Myocyte (in vitro differentiated cells): ENCODE measurements at regions not wholly inside any gene's neighbourhood (a gene's known extent, or its start where the extent isn't known, plus 50 kb on each side); places are given as distances from the start of the nearest gene placed in this dataset.

Experiments used
- DNase-seq: peaks from one replicate; pipeline ENCODE4 v3.0.0-alpha.2; 2012; ENCODE audit warnings: low read depth

DNA sequence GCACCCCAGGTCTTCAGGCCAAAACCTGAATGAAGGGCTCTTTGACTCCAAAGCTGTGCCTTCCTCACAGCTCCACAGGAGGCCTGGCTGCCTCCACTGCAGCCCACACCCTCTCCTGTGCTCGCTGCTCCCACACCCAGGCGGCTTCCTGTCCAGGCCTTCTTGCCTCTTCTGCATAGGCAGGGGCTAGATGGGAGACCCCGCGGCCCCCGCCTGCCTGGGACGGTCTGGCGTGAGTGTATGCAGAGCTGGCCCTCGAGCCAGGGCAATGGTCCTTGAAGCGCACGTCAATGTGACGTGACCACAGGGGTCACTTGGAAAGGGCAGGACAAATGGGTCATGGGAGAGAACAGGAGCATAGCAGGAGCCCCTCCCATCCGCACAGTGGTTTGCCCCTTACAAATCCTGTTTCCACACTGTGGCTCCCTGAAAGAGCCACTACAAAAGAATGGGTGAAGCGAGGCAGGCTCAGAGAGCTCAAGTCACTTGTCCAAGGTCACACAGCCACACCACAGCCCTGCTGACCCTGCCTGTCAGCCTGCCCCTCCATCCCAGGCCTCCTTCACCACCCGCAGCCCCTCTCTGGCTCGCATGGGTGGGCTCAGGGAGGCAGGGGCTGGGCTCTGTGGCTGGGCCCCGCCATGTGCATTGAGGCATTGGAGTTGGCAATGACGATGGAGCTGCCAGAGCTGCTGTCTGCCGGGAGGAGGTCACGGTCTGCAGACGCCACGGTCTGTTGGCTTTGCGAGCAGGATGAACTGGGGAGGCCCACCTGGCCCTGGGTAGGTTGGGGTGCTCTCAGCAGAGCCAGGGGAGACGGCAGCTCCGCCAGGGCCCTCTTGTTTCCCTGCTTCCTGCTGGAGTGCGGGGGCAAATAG, 71.2 kb upstream of the WNT11 start:
- no peak for DNase-seq

DNA sequence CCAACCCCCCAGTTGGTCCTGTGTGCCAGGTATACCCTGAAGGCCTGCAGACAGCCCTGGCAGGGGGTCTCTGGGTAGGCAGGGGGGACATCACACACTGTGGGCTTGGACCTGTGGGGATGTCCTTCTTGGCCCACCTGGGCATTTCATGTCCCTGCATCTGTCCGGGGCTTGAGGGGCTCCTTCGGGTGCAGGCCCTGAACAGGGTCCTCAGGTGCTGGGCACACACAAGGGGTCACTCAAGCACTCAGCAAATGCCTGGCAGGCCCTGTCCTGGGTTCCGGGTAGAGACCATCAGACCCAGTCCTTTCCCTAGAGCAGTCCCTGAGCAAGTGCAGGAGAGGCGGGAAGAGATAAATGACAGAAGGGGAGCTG, 70.5 kb upstream of the WNT11 start:
- DNase-seq = no peak

DNA sequence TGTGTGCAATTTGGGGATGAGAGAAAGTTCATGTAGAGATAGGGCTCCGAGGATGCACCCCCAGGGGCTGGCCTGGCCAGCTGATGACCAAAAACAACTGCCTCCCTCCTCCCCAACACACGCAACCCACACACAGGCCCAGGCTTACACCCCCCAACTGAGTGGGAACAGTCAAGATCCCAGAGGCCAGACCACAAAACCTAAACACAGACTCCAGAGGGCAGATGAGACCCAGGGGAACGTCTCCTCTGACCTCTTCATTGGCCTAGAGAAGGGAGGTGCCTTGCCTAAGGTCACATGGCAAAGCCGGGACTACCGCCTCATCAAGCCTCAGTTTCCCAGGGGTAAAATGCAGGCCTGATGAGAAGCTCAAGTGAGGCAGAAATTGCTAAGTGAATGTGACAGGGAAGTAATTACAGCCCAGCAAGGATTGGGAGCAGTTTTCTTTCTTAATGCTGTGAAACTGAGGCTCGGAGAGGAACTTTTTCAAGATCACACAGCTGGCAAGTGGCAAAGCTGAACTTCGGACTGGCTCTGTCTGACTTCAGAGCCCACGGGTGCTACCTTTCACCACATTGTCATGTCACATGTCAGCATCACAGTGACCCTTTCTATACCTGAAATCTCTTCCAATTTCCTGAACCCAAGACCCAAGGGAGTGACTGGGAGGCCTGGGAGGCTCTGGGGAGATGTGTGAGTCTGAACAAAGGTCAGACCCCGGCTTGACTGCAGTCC, 69.9 kb upstream of the WNT11 start:
- no peak for DNase-seq

DNA sequence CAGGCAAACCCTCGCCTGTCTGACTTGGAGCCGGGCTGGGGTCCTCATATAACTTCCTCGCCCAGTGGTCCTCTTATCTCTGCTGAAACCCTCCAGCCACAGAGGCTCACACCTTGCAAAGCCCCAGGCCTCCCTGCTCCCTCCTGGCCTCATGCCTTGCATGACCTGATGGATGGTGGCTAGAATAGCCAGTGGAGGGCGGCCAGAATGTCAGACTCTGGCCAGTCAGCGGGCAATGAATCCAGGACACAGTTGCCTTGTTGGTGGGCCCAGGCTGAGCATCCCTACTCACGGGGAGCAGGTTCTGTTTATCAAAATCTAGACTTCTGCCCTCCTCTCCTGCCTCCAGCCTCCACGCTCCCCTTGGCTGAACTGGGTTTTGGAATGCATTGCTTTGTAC, 69.1 kb upstream of the WNT11 start:
- no peak for DNase-seq

DNA sequence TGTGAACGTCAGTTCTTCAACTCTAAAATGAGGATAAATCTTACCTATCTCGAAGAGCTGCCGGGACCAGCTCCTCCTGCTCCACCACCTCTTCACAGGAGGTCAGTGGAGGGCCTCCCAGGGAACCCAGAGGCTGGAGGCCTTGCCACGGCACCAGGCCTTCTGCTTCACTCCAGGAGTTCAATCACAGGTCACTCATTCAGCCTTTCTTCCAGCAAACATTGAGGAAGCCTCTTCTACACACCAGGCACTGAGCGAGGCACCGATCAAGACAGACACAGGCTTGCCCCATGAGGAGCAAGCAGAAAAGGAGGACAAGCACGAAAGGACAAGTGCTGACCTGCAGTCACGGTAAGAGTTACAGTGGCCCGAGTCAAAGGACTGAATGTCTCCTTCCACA, 64.8 kb upstream of the WNT11 start:
- DNase-seq = no peak

DNA sequence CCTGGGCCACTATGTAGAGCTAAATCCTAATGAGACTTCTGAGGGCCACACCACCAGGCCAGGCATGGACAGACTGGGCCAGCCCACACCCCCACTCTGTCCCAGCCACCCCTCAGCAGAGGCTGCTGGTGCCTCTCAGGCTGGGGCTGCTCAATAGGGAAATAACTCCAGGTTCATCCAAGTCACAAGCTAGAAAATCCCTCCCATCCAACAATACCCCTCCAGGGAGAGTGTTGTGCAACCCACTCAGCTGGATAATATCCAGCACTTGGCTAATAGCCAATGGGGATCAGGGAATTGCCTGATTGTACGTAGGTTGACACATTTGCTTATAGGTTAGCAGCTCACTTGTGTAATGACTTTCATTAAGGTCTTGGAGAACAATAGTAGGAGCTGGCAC, 64.1 kb upstream of the WNT11 start:
- DNase-seq = no peak

DNA sequence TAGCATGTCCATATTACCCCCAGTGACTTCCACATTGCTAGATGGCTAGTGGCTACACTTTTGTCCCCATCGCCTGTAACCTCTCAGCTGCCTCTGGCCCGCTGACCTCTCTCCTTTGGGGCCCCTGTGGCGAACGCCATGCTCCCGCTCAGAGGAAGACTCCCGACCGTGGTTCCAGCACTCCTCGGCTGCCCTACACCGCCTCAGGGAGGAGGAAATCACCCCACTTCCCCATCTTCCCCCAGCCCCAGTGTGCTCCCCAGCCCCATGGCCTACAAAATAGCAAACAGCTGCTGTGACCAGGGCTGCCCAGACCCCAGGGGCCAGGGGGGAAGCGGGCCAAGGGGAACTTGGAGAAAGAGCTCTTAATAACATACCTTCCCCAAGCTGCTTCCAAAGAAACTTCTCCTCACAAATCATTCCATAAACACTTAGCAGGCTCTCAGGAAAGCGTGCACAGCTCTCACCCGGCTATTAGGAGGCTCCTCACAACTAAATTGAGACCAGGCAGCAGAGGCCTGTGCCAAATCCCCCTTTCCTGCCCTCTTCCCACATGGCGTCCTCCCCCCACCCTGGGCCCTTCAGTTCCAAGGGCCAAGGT, 63.5 kb upstream of the WNT11 start:
- no peak for DNase-seq

DNA sequence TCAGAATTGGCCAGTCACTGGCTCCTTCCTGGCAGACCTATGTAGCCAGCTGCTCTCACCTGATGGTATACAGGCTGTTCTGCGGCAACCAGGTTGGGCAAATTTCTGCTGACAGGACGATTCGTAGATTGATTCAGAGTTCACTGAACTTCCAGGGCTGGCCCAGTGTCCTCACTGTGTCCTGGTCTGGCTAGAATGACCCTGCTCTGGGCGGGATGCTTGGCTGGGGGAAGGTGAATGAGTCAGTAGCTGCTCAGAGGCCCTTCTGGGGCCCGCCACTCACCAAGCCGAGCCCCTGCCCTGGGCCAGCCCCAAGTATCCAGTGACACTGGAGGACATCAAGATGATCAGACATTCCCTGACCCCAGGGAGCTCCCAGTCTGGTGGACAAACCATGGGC, 62.9 kb upstream of the WNT11 start:
- DNase-seq = no peak

DNA sequence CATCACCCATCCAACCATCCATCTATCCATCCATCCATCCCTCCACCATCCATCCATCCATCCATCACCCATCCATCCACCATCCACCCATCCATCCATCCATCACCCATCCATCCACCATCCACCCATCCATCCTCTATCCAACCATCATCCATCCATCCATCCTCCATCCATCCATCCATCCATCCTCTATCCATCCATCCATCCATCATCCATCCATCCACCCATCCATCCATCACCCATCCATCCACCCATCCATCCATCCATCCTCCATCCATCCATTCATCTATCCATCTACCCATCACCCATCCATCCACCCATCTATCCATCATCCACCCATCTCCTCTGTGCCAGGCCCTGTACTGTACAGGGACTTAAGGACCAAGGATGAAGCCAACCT, 62.2 kb upstream of the WNT11 start:
- DNase-seq = no peak

DNA sequence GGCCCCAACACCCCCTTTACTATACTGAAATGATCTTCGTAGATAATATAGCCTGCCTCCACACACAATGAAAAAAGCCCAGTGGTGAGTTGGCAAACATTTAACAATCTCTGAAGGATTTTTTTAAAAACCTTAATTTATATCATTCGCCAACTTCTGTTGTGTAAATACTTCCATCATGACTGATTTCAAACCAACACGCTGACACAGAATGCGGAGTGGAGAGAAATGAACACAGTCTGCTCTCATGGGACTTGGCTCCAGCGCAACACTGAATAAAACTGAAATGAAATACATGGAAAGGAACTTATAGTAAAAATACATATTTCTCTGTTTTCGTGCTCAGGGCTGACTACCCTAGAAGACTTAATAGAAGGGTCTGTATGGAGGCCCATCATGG, 61.3 kb upstream of the WNT11 start:
- DNase-seq = no peak

DNA sequence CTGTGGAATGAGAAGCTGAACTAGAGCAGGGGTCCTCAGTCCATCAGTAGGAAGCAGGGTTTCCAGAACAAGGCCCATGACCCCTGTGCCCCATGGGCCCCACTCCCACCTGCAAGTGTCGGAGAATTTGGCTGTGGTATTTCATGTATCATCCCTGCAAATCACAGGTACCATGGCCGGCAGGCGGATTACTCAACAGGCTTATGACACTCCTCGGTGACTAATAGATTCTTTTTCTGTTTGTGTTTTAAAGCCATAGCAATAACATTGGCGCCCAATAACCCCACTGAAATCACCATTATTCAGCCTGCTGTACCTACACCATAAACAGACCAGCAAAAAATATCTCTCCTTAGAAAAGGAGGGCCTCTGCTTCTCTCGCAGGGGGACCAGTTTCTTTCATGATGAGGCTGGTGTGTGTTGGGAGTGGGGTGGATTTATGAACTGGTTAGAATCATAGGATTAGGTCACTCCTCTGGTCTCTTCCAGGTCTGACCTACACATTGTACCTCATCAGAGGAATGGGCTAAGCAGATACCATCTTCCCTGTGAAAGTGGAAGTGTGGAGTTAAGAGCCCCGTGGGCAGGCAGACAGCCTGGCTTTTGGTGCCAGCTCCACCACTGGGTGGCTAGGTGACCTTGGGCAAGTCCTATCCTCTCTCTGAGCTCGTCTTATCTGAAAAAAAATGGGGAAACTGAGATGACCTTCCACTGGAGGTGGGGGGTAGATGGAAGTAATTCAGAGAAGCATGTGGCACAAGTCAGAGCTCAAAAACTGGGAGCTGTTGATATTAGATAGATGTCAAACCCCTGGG, 60.2 kb upstream of the WNT11 start:
- peak; percentile 29 for DNase-seq

DNA sequence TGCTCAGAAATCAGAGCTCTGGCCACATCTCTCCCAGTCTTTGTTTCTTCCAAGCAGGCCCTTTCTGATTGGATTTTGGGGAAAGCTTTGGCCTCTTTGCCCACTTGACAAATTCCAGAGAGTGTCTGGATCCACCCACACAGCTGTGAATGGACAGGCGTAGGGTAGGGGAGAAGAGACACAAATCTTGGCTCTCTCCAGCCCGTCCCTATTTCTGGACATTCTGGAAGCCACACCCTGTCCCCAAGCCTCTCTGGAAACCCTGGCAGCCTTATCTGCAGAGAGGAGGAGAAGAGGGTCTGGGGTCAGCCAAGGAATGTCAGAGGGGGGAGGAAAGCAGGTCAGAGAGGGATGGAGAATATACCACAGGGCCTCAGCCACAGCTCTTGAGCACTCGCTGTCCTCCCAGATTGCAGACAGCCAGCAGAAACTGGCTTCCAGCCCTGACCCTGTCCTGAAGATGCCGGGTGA, 59.5 kb upstream of the WNT11 start:
- DNase-seq = peak; percentile 67

DNA sequence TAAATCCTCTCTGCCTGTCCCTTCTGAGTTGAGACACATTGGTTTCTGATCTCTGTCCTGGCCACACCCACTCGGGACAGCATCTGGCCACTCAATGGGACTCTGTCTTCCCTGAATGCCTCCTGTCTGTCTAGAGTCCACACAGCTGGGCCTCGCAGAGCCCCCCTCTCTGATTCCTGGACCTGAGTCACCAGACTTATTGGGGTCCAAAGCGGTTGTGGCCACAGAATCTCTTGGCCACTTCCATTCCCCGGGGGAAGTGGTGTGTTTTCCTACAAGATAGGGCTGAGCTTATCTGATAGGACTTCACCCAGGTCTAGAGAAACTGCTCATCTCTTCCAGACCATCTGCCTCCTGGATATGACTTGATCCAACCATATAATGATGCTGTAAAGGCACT, 57.4 kb upstream of the WNT11 start:
- no peak for DNase-seq

DNA sequence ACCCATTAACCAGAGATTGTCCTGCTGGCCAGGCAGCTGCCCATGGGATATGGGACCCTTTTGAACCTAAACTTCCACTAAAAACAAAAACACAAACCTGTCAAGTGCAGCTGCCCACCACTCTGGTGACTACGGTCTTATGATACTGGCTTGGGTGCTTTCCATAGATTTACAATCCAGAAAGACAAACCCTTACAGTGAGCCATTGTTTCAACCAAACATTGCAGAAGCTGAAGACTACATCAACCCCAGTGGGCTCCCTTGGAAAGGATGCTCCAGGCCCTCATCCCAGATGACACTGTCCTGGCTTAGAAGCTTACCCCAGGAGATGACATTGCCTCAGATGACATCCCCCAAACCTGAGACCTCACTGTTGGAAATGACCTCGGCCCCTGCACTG, 56.9 kb upstream of the WNT11 start:
- DNase-seq = no peak

DNA sequence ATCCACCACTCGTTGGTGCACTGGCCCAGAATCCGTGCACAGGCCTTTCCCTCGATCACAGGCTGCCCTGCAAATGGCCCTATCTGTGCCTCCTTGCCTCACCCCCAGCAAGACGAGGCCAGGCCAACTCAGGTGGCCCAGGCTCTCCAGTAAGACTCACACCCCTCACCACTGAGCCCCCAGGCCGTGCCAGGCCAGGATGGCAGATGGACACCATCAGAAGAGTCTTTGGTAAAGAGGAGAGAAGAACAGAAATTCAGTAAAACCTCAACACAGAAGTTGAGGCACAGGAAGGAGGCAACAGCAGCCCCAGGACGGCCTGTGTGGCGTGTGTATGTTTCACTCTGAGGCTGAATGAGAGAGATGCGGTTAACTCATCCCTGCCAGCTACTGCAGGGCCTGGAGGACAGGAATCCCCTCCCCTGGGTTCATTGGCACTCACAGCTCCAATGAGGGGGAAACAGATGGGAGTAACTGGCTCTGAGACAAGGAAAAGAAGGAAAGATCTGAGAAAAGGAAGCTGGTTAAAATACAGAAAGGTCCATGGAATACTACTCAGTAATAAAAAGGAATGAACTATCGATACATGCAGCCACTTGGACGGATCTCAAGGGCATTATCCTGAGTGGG, 54.1 kb upstream of the WNT11 start:
- DNase-seq = no peak

DNA sequence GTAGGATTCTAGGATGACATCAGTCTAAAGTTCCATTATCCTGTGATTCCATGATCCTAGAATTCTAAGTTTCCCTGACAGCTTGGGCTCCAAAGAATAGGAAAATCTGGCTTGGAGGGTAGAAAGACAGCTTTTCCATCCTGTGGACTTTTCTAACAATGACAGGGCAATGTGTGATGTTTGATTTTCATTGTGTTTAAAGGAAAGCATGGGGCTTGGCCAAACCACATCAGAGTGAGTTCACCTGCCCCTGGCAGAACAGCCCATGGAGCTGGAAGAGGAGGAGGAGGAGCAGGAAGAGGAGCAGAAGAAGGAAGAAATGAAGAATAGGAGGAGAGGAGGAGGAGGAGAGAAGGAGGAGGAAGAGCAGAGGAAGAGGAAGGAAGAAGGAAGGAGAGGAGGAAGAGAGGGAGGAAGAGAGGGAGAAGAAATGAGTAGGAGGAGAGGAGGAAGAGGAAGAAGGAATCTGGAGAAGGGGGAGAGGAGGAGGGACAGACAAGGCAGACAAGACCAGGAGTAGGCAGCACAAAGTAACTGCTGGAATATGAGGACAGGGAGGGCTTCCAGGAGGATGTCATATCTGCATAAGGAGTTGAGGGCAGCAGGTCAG, 53.1 kb upstream of the WNT11 start:
- DNase-seq = no peak

DNA sequence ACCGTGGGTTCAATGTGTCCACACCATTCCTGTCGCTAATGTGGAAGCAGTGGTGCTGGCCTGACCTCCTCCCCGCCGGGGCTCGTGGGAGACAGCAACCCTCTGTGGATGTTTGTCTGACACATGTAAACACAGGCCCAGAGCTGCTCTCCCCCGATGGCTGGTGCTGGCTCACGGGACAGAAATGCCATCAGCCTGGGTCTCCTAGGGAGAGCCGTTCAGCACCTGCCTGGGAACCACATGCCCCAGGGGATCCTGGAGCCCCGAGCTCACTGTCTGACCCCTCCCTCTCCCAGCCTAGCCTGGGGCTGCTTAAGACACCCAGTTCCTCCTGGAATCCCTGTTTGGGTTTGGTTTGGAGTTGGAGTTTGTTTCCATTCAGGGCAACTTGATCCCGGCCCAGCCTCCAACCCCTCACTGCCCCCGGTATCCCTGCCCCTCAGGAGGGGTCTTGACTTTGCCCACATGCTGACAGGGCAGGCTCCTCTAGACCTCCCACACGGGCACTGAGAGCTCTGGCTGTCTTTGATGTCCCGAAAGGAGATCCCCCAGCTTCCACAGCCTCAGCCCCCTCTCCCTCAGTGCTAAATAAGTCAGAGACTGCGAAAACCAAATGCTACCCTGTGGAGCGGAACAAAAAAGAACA, 50.9 kb upstream of the WNT11 start:
- no peak for DNase-seq

DNA sequence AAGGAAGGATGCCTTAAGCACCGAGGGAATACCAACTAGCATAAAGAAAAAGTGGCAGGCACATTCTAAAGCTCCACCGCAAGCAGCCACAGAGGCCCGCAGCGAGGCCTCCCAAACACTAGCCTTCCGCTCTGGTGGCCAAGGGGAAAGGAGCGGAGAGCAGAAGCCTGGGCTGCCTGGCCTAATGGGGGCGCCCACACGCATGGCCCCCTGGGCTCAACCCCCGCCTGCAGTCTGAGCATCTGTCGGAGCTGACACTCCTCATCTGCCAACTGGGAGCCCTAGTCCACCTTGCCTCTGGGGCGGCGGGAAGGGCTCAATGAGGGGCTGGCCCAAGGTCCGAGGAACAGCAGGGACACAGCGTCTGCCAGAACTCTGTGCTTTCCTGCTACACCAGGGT, 50.1 kb upstream of the WNT11 start:
- DNase-seq = no peak
